Spleen (tissue), 7 donors: ENCODE measurements at regions not wholly inside any gene's neighbourhood (a gene's known extent, or its start where the extent isn't known, plus 50 kb on each side); places are given as distances from the start of the nearest gene placed in this dataset.

Source experiments
- CTCF ChIP-seq, 11 experiments: fragments of 200-600 bp in 7 of 11; fragments of 450-650 bp in 4 of 11; sonication (generic) in 4 of 11; IDR thresholded peaks in 8 of 11; conservative IDR thresholded peaks in 3 of 11; 1 replicate in 7 of 11; 2 replicates in 4 of 11; pipeline versions ENCODE4 v1.4.0 to v1.8.0; 2016 to 2021; ENCODE audit warnings: antibody characterized with exemption in 11 of 11, inconsistent platforms in 4 of 11, mild to moderate bottlenecking in 1 of 11
- POLR2A ChIP-seq, 3 donors: fragments of 450-650 bp; IDR thresholded peaks; one replicate each; pipeline ENCODE4 v1.5.1; 2017; ENCODE audit warnings: antibody characterized with exemption in 3 of 3, mild to moderate bottlenecking in 1 of 3
- donor health status: DM: no; HTN: no; CAD: no; lungs with moderate emphysema.
- donor health status: DM: no; HTN: no; CAD: no.
- donor health status: DM: no; HTN: no; CAD: no.

- TF ChIP-seq POLR2A (IDR thresholded peaks at IDR 0.05) (no peak), CTCF (IDR thresholded peaks at IDR 0.05 in 8 of 11, conservative IDR thresholded peaks at IDR 0.05 in 3 of 11) (no peak)
Observed at GRCh38 chr7:89800761-89801160, 353.5 kb upstream of the STEAP1 start.
